Upper lobe of right lung (tissue), 1 donor: ENCODE measurements at regions not wholly inside any gene's neighbourhood (a gene's known extent, or its start where the extent isn't known, plus 50 kb on each side); places are given as distances from the start of the nearest gene placed in this dataset.

ENCODE experiments used
- ATAC-seq: fragments of 200-7000 bp; cut with Tn5 transposase; one replicate; pipeline ENCODE4 v1.9.1; 2020; ENCODE audit warnings: mild to moderate bottlenecking, moderate library complexity
- DNase-seq: peaks from one replicate; pipeline ENCODE4 v3.0.0-alpha.2; 2020
- H3K27ac ChIP-seq: fragments of 200-600 bp; one replicate; pipeline ENCODE4 v1.8.0; 2022
- H3K27me3 ChIP-seq: fragments of 200-600 bp; one replicate; pipeline ENCODE4 v1.8.0; 2022; ENCODE audit warnings: mild to moderate bottlenecking
- H3K36me3 ChIP-seq: fragments of 200-600 bp; one replicate; pipeline ENCODE4 v1.8.0; 2022
- H3K4me1 ChIP-seq: fragments of 200-600 bp; one replicate; pipeline ENCODE4 v1.8.0; 2022
- H3K4me3 ChIP-seq: fragments of 200-600 bp; one replicate; pipeline ENCODE4 v1.8.0; 2022; ENCODE audit warnings: mild to moderate bottlenecking
- H3K9me3 ChIP-seq: fragments of 200-600 bp; one replicate; pipeline ENCODE4 v1.8.0; 2022
- CTCF ChIP-seq: fragments of 200-600 bp; IDR thresholded peaks from one replicate; pipeline ENCODE4 v1.8.0; 2022; ENCODE audit warnings: antibody characterized with exemption
- intact Hi-C: fragments of 100-400 bp; cut with DNase I; formaldehyde crosslinking; loops from one replicate; pipeline ENCODE4 v1.11.0; 2022
- donor health status: DM: no; HTN: yes; CAD: no; lungs with severe emphysema.

GRCh38 chr16:77618951-77619350 lies 103.4 kb upstream of the NUDT7 start:
- no peaks in the 10 kb centered on the region for H3K9me3 ChIP-seq
- DNase-seq = no peak
- no peak overlapping the region for H3K27ac ChIP-seq
- no peaks in the 10 kb centered on the region for H3K27me3 ChIP-seq
- intact Hi-C loops = no loop called here
- H3K4me3 ChIP-seq = no peak overlapping the region
- no peak for TF ChIP-seq CTCF
- H3K36me3 ChIP-seq = no peaks in the 10 kb centered on the region
- no peaks in the 10 kb centered on the region for H3K4me1 ChIP-seq
- no peak for ATAC-seq

GRCh38 chr16:77624085-77624484 lies 98.2 kb upstream of the NUDT7 start:
- Histone ChIP-seq H3K36me3 (no peaks in the 10 kb centered on the region), H3K27ac (no peak overlapping the region), H3K9me3 (no peaks in the 10 kb centered on the region), H3K4me3 (no peak overlapping the region), H3K27me3 (no peaks in the 10 kb centered on the region), H3K4me1 (no peaks in the 10 kb centered on the region)
- ATAC-seq = no peak
- intact Hi-C loops = no loop called here
- TF ChIP-seq CTCF = no peak
- DNase-seq = no peak

- Histone ChIP-seq H3K27me3 (no peaks in the 10 kb centered on the region), H3K36me3 (no peaks in the 10 kb centered on the region), H3K4me3 (no peak overlapping the region), H3K4me1 (no peaks in the 10 kb centered on the region), H3K9me3 (no peaks in the 10 kb centered on the region), H3K27ac (no peak overlapping the region)
- ATAC-seq (no peak), DNase-seq (no peak)
- TF ChIP-seq CTCF = no peak
- intact Hi-C loops = no loop called here
These were observed 85.7 kb upstream of the NUDT7 start for GRCh38 chr16:77636615-77637014.

- Histone ChIP-seq H3K27ac (no peak overlapping the region), H3K27me3 (no peaks in the 10 kb centered on the region), H3K9me3 (no peaks in the 10 kb centered on the region), H3K4me3 (no peak overlapping the region), H3K36me3 (no peaks in the 10 kb centered on the region), H3K4me1 (no peaks in the 10 kb centered on the region)
- no peak for DNase-seq
- no peak for ATAC-seq
- intact Hi-C loops = no loop called here
- TF ChIP-seq CTCF = no peak
These were observed 84.4 kb upstream of the NUDT7 start for GRCh38 chr16:77637940-77638339.

- Histone ChIP-seq H3K9me3 (no peaks in the 10 kb centered on the region), H3K36me3 (no peaks in the 10 kb centered on the region), H3K4me3 (no peak overlapping the region), H3K27me3 (no peaks in the 10 kb centered on the region), H3K27ac (no peak overlapping the region), H3K4me1 (no peaks in the 10 kb centered on the region)
- ATAC-seq (no peak), DNase-seq (no peak)
- intact Hi-C loops = no loop called here
- no peak for TF ChIP-seq CTCF
These were observed 79.1 kb upstream of the NUDT7 start for GRCh38 chr16:77643176-77643575.

GRCh38 chr16:77645764-77646163 lies 76.5 kb upstream of the NUDT7 start:
- TF ChIP-seq CTCF = no peak
- Histone ChIP-seq H3K27ac (no peak overlapping the region), H3K4me1 (no peaks in the 10 kb centered on the region), H3K4me3 (no peak overlapping the region), H3K27me3 (no peaks in the 10 kb centered on the region), H3K9me3 (no peaks in the 10 kb centered on the region), H3K36me3 (no peaks in the 10 kb centered on the region)
- intact Hi-C loops = no loop called here
- ATAC-seq (no peak), DNase-seq (no peak)
